Effector CD4-positive, alpha-beta T cell (primary cell): ENCODE measurements at regions not wholly inside any gene's neighbourhood (a gene's known extent, or its start where the extent isn't known, plus 50 kb on each side); places are given as distances from the start of the nearest gene placed in this dataset.

Experiments
- DNase-seq: peaks from one replicate; pipeline ENCODE4 v3.0.0-alpha.2; 2020

DNA sequence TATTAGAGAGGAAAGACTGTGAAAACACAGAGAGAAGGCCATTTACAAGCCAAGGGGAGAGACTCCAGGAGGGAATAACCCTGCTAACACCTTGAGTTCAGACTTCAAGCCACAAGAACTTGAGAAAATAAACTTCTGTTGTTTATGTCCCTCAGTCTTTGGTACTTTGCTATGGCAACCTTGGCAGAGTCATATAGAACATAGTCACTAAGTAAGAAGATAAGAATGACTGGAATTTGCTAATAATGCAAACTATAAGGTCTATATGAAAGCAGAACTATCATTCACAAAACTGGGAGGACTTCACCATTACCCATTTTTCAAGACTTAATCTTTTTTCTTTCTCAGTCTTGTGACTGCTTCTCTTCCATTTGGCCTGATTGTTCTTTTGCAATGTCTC lies 767.3 kb upstream of the ADAMTS5 start:
- DNase-seq = no peak

- no peak for DNase-seq
Measured at GRCh38 chr21:27725916-27726315, 759.0 kb upstream of the ADAMTS5 start.

GRCh38 chr21:27722095-27722494 lies 755.2 kb upstream of the ADAMTS5 start:
- DNase-seq = no peak

- DNase-seq = no peak
Measured at GRCh38 chr21:27721675-27722074, 754.8 kb upstream of the ADAMTS5 start.

DNA sequence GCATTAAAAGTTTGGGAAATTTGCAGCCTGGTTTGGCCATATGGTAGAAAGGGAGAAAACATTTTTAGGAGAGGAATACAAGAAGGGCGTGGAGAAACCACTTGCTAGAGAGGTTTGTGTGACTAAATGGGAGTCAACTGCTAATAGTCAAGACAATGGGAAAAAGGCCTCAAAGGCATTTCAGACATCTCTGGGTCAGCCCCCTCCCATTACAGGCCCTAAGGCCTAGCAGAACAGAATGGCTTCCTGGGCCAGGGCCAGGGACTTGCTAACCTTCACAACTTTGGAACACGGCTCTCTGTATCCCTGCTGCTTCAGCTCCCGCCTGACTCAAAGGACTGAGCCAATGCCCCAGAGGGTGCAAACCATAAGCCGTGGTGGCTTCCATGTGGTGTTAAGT lies 752.3 kb upstream of the ADAMTS5 start:
- DNase-seq = no peak

GRCh38 chr21:27715131-27715530 lies 748.2 kb upstream of the ADAMTS5 start:
- DNase-seq = no peak

DNA sequence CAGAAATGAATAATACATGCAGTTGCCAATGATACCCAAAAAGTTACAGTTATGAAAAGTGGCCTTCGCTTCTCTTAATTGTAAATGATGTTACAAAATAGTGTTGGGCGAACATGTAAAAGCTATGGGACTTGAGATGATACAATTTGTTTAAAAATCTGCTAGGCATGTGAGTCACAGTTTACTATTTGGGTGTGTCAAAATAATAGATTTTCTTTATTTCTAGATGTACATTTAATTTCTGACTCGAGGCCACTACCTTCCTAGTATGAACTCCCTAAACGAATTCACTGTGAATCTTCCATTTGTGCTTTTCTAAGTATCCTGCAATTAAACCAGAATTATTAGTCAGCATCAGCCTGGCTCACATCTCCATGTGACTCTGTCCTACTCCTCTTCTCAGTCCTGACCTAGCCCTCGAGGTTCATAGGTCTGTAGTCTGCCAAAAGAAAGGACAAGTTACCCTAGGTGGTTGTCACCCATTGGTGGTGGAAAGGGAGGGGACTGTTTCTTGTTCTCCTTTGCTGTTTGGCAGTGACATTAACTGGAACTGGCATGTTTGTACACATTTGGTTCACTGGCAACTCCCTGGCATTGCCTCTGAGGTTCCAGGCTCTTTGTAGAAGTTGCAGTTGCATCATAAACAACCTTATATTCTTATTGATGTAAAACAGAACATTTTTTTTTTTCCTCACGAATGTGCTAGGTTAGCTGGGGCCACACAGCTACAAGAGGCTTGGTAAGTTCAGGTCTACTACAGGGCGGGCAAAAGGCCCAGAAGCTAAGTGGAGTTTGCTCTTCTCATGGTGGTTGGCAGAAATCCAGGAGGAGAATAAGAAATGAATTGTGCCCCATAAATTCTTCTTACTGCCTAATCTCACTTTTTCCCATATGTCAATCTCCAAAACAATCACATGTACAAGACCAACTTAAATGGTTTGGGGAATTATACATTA lies 746.5 kb upstream of the ADAMTS5 start:
- DNase-seq = no peak

DNA sequence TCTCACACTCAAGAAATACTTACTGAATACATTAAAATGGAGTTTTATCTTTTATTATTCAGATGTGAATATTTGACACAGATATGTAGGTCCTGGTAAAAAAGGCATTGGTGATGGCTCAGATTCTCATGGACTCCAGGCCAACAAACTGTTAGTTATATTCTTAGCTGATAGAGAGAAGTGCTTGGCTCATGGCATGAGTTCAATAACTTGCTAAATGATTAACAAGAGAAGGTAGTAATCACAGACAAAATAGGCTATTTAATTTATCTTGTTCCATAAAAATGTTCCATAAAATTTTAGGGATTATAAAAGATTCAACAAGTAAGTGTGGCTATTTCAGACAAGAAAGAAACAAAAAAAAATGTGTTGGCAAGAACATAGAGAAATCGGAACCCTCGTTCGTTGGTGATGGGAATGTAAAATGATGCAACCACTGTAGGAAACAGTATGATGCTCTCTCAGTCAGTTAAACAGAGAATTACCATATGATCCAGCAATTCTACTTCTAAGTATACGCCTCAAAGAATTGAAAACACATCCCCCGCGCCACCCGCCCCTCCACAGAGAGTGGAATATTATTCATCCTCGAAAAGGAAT lies 737.8 kb upstream of the ADAMTS5 start:
- no peak for DNase-seq

DNA sequence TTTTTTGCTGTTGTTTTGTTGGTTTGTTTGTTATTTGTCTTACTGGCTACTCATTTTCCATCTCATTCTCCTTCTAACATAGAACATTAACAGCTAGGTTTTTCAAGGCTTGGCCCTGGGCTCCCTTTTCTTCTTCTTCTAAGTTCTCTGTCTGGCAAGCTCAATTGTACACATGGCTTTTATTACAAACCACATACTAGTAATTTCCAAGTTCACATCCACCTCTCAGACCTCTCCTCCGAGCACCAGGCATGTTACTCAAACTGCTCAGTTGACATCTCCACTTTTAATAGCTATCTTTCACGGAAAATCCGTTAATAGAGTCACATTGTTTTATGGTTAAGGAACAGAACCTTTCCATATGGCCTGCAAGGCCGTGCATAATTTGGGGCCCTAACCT lies 736.9 kb upstream of the ADAMTS5 start:
- no peak for DNase-seq

GRCh38 chr21:27700974-27701614 lies 734.2 kb upstream of the ADAMTS5 start:
- DNase-seq = peak; percentile 14

DNA sequence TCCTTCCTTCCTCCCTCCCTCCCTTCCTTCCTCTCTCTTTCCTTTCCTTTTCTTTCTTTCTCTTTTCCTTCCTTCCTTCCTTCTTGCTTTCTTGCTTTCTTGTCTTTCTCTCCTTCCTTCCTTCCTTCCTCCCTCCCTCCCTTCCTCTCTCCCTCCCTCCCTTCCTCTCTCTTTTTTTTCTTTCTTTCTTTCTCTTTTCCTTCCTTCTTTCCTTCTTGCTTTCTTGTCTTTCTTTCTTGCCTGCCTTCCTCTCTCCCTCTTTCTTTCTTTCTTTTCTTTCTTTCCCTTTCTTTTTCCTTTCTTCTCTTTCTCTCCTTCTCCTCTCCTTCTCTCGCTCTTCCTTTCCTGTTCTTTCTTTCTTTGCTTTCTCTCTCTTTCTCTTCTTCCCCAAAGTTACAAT lies 728.4 kb upstream of the ADAMTS5 start:
- no peak for DNase-seq

DNA sequence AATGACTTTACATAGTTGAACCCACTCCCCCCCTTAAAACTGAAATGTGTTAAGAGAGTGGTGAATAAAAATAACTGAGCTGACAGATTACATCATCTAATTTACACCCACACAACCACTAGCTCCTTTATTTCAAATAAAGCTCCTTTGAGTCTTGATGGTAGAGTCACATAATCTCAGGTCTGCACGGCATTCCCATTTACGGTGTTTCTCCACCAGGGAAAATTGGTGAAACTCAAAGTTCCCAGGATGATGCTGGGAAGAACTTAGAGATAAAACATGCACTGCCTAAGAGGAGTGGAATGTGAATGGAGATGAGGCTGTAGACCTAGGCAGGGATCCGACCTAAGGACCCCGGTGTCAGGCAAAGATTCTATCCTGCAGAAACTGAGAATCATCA lies 727.8 kb upstream of the ADAMTS5 start:
- no peak for DNase-seq

- DNase-seq = no peak
Measured at GRCh38 chr21:27693376-27693775, 726.5 kb upstream of the ADAMTS5 start.

GRCh38 chr21:27691516-27691915 lies 724.6 kb upstream of the ADAMTS5 start:
- no peak for DNase-seq

DNA sequence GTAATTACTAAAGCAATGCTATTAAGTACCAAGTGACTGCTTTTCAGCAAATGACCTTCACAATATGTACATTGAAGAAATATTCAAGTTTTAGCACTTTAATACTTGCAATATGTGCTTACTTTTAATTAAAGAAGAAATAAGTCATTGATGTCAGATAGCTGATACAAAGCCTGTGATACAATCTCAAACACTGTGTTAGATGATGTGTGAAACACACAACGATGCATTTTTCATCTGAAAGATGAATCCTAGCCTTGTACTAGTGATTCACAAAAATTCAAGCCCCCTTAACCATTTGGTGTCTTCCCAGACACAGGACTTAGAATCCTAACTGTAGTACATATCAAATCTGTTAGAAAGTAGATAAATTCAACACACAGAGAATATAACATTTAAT lies 724.1 kb upstream of the ADAMTS5 start:
- DNase-seq = no peak

- no peak for DNase-seq
Measured at GRCh38 chr21:27690426-27690825, 723.5 kb upstream of the ADAMTS5 start.

DNA sequence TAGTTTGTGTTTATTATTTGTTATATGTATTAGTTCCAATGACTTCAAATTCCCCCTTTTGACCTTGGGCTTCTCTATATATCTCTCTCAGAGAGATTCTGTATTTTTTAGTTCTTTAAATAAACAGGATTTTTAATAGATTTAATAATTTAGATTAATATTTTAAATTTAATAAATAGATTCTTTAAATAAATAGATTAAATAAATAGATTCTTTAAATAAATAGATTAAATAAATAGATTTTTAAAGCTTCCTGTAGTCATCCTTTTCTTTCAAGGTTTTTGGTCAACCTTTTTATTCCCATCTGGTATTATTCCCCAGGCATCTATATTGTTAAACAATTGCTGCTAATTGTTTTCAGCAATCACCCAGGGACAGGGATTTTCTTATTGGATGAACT lies 721.9 kb upstream of the ADAMTS5 start:
- no peak for DNase-seq

GRCh38 chr21:27683292-27683691 lies 716.4 kb upstream of the ADAMTS5 start:
- DNase-seq = no peak

DNA sequence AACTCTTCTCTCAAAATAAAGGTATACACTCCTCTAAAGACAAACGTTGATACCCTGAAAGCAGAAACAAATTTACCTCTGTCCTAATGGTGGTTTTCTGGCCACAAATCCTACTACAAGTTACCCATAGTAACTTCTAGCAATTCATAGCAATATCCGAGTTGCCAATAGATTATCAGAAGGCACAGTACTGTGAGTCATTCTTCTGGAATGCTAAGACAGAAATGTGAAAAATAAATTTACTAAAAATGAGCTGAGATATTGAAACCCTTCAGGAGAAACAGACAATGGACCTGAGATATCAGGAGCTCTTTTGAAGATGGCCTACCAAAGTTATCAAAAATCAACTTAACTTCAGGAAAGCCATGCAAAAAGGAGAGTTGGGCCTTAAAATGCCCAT lies 715.0 kb upstream of the ADAMTS5 start:
- DNase-seq = no peak

DNA sequence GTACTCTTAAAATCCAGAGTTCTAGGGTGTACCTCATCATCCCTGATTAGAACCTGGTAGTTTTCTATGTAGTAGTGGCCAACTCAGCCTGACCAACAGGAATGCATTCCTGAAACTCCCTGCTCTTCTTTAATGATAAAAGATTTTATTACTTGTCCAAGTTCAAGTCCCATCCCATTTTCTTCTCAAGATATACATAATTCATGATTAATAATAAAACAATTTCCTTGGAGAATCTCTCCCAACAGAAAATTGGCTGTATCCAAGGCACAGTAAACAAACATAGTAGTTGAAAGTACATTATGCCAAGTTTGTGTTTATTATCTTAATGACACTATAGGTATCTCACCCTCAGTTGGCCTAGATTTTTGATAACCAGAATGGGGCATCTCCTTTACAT lies 714.1 kb upstream of the ADAMTS5 start:
- no peak for DNase-seq

DNA sequence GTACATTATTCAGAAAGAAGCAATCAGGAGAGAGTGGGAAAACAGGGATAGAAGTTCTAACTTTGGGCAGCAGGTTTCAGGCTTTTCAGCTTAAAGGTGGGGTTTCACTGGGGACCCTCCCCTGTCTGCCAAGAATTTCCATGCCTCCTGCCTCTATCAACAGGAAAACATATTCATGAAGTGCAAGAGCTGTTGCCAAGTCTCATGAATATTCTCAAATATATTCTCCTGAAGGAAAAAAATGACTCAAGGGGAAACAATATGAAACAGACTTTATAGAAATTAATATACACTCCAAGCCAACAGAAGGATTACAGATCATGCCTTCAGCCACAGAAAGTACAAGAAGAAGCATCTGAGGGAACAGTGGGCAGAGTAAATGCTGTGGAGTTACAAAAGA lies 713.3 kb upstream of the ADAMTS5 start:
- DNase-seq = no peak

DNA sequence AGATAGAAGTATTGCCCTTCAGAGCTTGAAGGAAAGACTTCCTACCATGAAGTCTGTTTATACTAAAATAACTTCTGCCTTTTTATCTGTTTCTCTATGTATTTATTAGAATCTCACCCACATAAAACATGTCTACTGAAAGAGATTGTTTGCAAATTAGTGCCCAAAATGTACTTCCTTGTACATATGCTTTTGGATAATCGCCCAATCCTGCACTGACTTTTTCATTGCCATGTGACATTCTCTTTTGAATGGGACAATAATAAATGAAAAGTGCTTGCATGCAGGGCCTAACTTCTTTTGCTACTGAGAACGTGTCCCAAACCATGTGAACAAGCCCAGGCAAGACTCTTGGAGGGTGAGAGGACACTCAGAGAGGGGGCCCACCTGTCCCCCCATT lies 711.6 kb upstream of the ADAMTS5 start:
- no peak for DNase-seq

GRCh38 chr21:27677546-27677945 lies 710.7 kb upstream of the ADAMTS5 start:
- DNase-seq = no peak

GRCh38 chr21:27675306-27675705 lies 708.4 kb upstream of the ADAMTS5 start:
- DNase-seq = no peak
